Neural progenitor cell (in vitro differentiated cells): ENCODE measurements at regions not wholly inside any gene's neighbourhood (a gene's known extent, or its start where the extent isn't known, plus 50 kb on each side); places are given as distances from the start of the nearest gene placed in this dataset.

Experiments used
- DNase-seq: peaks from one replicate; pipeline ENCODE4 v3.0.0-alpha.2; 2016; ENCODE audit warnings: low spot score
- H2AFZ ChIP-seq: fragments of 200-600 bp; sonication (generic); replicated peaks from 2 replicates; pipeline ENCODE4 v1.6.1; 2016; ENCODE audit warnings: antibody characterized with exemption
- H3F3A ChIP-seq: fragments of 200-600 bp; sonication (generic); 2 replicates; pipeline ENCODE4 v1.6.1; 2016; ENCODE audit warnings: antibody characterized with exemption, low read depth
- H3K27ac ChIP-seq: fragments of 200-600 bp; sonication (generic); 2 replicates; pipeline ENCODE4 v1.5.1; 2016; ENCODE audit warnings: mild to moderate bottlenecking
- H3K27me3 ChIP-seq: fragments of 200-600 bp; sonication (generic); 2 replicates; pipeline ENCODE4 v1.6.1; 2016; ENCODE audit warnings: mild to moderate bottlenecking, moderate library complexity
- H3K36me3 ChIP-seq: fragments of 200-600 bp; sonication (generic); 2 replicates; pipeline ENCODE4 v1.5.1; 2016
- H3K4me1 ChIP-seq: fragments of 200-600 bp; sonication (generic); 2 replicates; pipeline ENCODE4 v1.6.1; 2016; ENCODE audit warnings: mixed run types
- H3K4me2 ChIP-seq: fragments of 200-600 bp; sonication (generic); 2 replicates; pipeline ENCODE4 v1.6.1; 2016
- H3K4me3 ChIP-seq: fragments of 200-600 bp; sonication (generic); 2 replicates; pipeline ENCODE4 v1.5.1; 2016
- H3K79me2 ChIP-seq: fragments of 200-600 bp; sonication (generic); 2 replicates; pipeline ENCODE4 v1.6.1; 2016; ENCODE audit warnings: low read depth
- H3K9ac ChIP-seq: fragments of 200-600 bp; sonication (generic); 2 replicates; pipeline ENCODE4 v1.6.1; 2016
- H3K9me3 ChIP-seq: fragments of 200-600 bp; sonication (generic); 2 replicates; pipeline ENCODE4 v1.5.1; 2016; ENCODE audit warnings: low read depth
- H4K20me1 ChIP-seq: fragments of 200-600 bp; sonication (generic); 2 replicates; pipeline ENCODE4 v1.6.1; 2016; ENCODE audit warnings: low read depth
- H3K27ac Mint-ChIP-seq: 3 replicates; pipeline ENCODE4 v1.8.0; 2021; ENCODE audit warnings: mixed read lengths
- H3K27me3 Mint-ChIP-seq: 2 replicates; pipeline ENCODE4 v1.8.0; 2022; ENCODE audit warnings: low read depth, mild to moderate bottlenecking, inconsistent platforms, moderate library complexity, mixed read lengths; ENCODE audit not compliant: insufficient read depth
- H3K36me3 Mint-ChIP-seq: 3 replicates; pipeline ENCODE4 v1.8.0; 2021; ENCODE audit warnings: mixed read lengths
- H3K4me1 Mint-ChIP-seq: 3 replicates; pipeline ENCODE4 v1.8.0; 2021; ENCODE audit warnings: mixed read lengths
- H3K4me3 Mint-ChIP-seq: 3 replicates; pipeline ENCODE4 v1.8.0; 2021; ENCODE audit warnings: mild to moderate bottlenecking, moderate library complexity, mixed read lengths
- H3K9me3 Mint-ChIP-seq: 3 replicates; pipeline ENCODE4 v1.8.0; 2020; ENCODE audit warnings: mixed read lengths
- EZH2 ChIP-seq: fragments of 200-600 bp; sonication (generic); IDR thresholded peaks from 2 replicates; pipeline ENCODE4 v1.6.1; 2017; ENCODE audit warnings: antibody characterized with exemption, mild to moderate bottlenecking, moderate library complexity
- EZH2phosphoT487 ChIP-seq: fragments of 200-600 bp; sonication (generic); IDR thresholded peaks from 2 replicates; pipeline ENCODE4 v1.6.1; 2017; ENCODE audit warnings: antibody characterized with exemption
- TF ChIP-seq, protein P1 (sequence below): fragments of 200-600 bp; sonication (generic); IDR thresholded peaks from 2 replicates; pipeline ENCODE4 v1.5.1; 2017; ENCODE audit warnings: antibody characterized with exemption, mild to moderate bottlenecking

DNA sequence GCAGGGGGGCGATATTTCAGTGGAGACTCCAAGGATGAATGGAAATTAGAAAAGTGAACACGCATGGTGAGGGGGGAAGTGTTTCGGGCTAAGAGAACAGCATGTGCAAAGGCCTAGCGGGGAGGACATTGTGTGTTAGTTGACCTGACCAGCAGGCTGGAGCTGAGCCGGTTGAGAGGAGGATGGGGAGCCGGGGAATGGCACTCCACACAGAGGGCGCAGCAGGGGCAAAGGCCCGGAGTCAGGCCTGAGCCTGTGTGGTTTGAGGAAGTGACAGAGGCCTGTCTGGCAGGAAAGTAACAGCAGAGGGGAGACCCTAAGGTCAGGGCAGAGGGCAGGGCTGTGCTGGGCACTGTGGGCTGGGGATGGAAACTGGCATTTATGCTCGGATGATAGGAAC, 83.2 kb upstream of the ZNF479 start:
- H3K4me1 Mint-ChIP-seq = no peaks in the 10 kb centered on the region
- H3K36me3 Mint-ChIP-seq = peaks cover 3% of the 10 kb centered on the region
- no peaks in the 10 kb centered on the region for H3K4me1 ChIP-seq
- H3K79me2 ChIP-seq = no peaks in the 10 kb centered on the region
- H3K36me3 ChIP-seq = no peaks in the 10 kb centered on the region
- no peak overlapping the region for H3K4me2 ChIP-seq
- DNase-seq = no peak
- H3K27ac ChIP-seq = no peak overlapping the region
- H3K27me3 Mint-ChIP-seq = peaks cover 18% of the 10 kb centered on the region
- H3K27me3 ChIP-seq = no peaks in the 10 kb centered on the region
- TF ChIP-seq EZH2 = no peak
- no peak for TF ChIP-seq EZH2phosphoT487
- TF ChIP-seq, protein P1, sequence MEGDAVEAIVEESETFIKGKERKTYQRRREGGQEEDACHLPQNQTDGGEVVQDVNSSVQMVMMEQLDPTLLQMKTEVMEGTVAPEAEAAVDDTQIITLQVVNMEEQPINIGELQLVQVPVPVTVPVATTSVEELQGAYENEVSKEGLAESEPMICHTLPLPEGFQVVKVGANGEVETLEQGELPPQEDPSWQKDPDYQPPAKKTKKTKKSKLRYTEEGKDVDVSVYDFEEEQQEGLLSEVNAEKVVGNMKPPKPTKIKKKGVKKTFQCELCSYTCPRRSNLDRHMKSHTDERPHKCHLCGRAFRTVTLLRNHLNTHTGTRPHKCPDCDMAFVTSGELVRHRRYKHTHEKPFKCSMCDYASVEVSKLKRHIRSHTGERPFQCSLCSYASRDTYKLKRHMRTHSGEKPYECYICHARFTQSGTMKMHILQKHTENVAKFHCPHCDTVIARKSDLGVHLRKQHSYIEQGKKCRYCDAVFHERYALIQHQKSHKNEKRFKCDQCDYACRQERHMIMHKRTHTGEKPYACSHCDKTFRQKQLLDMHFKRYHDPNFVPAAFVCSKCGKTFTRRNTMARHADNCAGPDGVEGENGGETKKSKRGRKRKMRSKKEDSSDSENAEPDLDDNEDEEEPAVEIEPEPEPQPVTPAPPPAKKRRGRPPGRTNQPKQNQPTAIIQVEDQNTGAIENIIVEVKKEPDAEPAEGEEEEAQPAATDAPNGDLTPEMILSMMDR = no peak
- H2AFZ ChIP-seq = no peak overlapping the region
- H3K4me3 ChIP-seq = no peak overlapping the region
- no peaks in the 10 kb centered on the region for H3F3A ChIP-seq
- peaks cover 84% of the 10 kb centered on the region for H3K9me3 Mint-ChIP-seq
- H3K27ac Mint-ChIP-seq = no peak overlapping the region
- no peaks in the 10 kb centered on the region for H4K20me1 ChIP-seq
- H3K9ac ChIP-seq = no peak overlapping the region
- H3K9me3 ChIP-seq = peaks cover 7% of the 10 kb centered on the region
- no peak overlapping the region for H3K4me3 Mint-ChIP-seq

DNA sequence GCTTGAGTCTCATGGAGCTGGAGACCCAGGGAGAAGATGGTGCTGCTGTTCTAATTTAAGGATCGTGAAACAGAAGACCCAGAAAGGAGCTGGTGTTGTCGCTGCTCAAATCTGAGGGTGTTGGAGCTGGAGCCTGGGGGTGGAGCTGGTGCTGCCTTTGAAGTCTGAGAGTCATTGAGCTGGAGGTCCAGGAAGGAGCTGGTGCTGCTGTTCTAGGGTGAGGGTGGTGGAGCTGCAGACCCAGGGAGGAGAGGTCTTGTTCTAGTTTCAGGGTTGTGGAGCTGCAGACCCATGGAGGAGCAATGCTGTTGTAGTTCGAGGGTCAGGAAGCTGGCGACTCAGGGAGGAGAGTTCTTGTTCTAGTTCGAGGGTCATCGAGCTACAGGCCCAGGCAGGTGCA, 84.1 kb upstream of the ZNF479 start:
- no peak overlapping the region for H3K4me3 Mint-ChIP-seq
- Histone ChIP-seq H3K4me2 (no peak overlapping the region), H3K79me2 (no peaks in the 10 kb centered on the region), H3K36me3 (no peaks in the 10 kb centered on the region), H3K4me1 (no peaks in the 10 kb centered on the region), H3F3A (no peaks in the 10 kb centered on the region), H3K9ac (no peak overlapping the region), H3K4me3 (no peak overlapping the region), H4K20me1 (no peaks in the 10 kb centered on the region), H3K27me3 (no peaks in the 10 kb centered on the region), H3K27ac (no peak overlapping the region), H2AFZ (no peak overlapping the region), H3K9me3 (peaks cover 10% of the 10 kb centered on the region)
- H3K27ac Mint-ChIP-seq = no peak overlapping the region
- TF ChIP-seq EZH2 (no peak), EZH2phosphoT487 (no peak)
- TF ChIP-seq, protein P1 = no peak
- no peak for DNase-seq
- H3K4me1 Mint-ChIP-seq = no peaks in the 10 kb centered on the region
- H3K9me3 Mint-ChIP-seq = peaks cover 87% of the 10 kb centered on the region
- H3K27me3 Mint-ChIP-seq = peaks cover 20% of the 10 kb centered on the region
- H3K36me3 Mint-ChIP-seq = peaks cover 5% of the 10 kb centered on the region

- H3K4me3 Mint-ChIP-seq = no peak overlapping the region
- Histone ChIP-seq H3K4me3 (no peak overlapping the region), H3K36me3 (no peaks in the 10 kb centered on the region), H3K27me3 (no peaks in the 10 kb centered on the region), H4K20me1 (no peaks in the 10 kb centered on the region), H3K9me3 (peaks cover 6% of the 10 kb centered on the region), H3K27ac (no peak overlapping the region), H3K4me2 (no peak overlapping the region), H2AFZ (no peak overlapping the region), H3K9ac (no peak overlapping the region), H3K79me2 (no peaks in the 10 kb centered on the region), H3K4me1 (no peaks in the 10 kb centered on the region), H3F3A (no peaks in the 10 kb centered on the region)
- DNase-seq = no peak
- no peak overlapping the region for H3K27ac Mint-ChIP-seq
- TF ChIP-seq, protein P1 = no peak
- TF ChIP-seq EZH2phosphoT487 (no peak), EZH2 (no peak)
- peaks cover 88% of the 10 kb centered on the region for H3K9me3 Mint-ChIP-seq
- H3K36me3 Mint-ChIP-seq = peaks cover 5% of the 10 kb centered on the region
- peaks cover 26% of the 10 kb centered on the region for H3K27me3 Mint-ChIP-seq
- H3K4me1 Mint-ChIP-seq = no peaks in the 10 kb centered on the region
Measured at GRCh38 chr7:57218196-57218716, 86.0 kb upstream of the ZNF479 start.
